NCI-H446 treated with DMSO at 0.1 percent for 48 hours (cell line): ENCODE measurements at regions not wholly inside any gene's neighbourhood (a gene's known extent, or its start where the extent isn't known, plus 50 kb on each side); places are given as distances from the start of the nearest gene placed in this dataset.

Experiments
- DNase-seq: peaks from one replicate; lab custom pipeline; 2025; lab: John Stamatoyannopoulos, UW

DNA sequence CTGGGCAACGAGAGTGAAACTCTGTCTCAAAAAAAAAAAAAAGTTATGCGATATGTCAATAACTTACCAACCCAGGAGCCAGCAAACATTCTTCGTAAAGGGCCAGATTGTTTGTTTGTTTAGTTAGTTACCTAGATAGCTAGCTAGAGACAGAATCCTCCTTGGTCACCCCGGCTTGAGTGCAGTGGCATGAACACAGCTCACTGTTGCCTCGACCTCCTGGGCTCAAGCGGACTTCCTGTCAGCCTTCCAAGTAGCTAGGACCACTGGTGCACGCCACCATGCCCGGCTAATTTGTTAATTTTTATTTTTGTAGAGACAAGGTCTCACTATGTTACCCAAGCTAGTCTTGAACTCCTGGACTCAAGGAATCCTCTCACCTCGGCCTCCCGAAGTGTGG, 113.0 kb downstream of the LITAF start:
- DNase-seq, result no peak

DNA sequence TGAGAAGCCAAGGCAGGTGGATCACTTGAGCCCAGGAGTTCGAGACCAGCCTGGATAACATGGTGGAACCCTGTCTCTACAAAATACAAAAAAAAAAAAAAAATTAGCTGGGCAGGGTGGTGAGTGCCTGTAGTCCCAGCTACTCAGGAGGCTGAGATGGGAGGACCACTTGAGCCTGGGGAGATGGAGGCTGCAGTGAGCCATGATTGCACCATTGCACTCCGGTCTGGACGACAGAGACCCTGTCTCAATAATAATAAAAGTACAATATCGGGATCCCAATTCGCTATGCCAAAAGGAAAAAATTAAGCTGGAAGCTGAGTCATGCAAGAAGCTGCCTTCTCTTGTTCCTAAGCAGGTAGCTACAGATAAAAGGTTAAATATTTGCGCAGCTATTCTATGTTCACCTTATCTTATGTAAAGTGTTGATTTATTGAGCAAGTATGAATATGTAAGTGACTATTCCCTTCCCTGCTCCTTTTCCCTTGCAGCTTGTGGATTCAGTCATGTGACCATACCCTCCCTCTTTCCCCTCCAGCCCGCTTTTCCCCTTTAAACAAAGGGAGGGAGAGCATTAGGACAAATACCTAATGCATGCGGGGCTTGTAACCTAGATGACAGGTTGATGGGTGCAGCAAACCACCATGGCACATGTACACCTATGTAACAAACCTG, 112.0 kb downstream of the LITAF start:
- no peak for DNase-seq

GRCh38 chr16:11475896-11476630, 110.7 kb downstream of the LITAF start:
- DNase-seq, result no peak

GRCh38 chr16:11476676-11477075, 110.0 kb downstream of the LITAF start:
- no peak for DNase-seq

- no peak for DNase-seq
These were observed 108.1 kb downstream of the LITAF start for GRCh38 chr16:11478431-11479119.

GRCh38 chr16:11479916-11480315, 106.8 kb downstream of the LITAF start:
- DNase-seq, result no peak

GRCh38 chr16:11480634-11481033, 106.1 kb downstream of the LITAF start:
- no peak for DNase-seq

DNA sequence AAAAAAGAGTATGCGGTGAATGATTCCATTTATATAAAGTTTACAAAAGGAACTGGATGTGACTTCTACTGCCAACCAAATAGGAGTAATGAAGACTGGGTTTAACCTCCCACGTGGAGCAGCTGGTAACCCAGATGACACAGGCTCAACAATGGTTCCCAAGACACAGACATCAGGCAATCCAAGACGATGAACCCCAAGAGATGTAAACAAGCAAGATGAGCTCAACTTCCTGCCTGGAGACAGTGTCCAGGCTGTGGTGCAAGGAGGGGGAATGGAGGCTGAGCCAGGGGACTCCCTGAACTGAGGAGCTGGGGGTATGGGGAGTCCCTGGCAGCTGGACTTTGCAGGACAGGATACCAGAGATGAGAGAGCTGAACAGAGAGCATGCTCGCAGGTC, 104.7 kb downstream of the LITAF start:
- no peak for DNase-seq

DNA sequence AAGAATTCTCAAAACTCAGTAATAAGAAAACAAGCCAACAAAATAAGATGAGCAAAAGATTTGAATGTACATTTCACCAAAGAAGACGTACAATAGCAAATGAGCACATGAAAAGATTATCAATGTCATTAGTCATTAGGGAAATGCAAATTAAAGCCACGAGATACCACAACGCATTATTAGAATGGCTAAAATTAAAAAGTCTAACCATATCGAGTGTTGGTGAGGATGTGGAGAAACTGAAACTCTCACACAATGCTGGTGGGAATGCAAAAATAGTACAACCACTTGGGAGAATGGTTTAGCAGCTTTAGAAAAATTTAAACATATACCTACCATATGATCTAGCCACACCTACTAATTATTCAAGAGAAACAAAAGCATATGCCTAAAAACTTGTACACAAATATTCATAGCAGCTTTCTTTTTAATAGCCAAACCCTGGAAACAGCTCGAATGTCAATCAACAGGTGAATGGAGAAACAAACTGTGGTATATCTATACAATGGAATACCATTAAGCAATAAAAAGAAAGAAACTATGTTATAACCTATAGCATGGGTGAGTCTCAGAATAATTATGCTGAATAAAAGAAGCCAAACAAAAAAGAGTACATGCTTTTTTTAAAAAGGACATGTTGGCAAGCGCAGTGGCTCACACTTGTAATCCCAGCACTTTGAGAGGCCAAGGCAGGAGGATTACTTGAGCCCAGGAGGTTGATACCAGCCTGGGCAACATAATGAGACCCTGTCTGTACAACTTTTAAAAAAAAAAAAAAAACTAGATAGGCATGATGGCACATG, 103.6 kb downstream of the LITAF start:
- no peak for DNase-seq

GRCh38 chr16:11484691-11485258, 101.9 kb downstream of the LITAF start:
- DNase-seq, result no peak

DNA sequence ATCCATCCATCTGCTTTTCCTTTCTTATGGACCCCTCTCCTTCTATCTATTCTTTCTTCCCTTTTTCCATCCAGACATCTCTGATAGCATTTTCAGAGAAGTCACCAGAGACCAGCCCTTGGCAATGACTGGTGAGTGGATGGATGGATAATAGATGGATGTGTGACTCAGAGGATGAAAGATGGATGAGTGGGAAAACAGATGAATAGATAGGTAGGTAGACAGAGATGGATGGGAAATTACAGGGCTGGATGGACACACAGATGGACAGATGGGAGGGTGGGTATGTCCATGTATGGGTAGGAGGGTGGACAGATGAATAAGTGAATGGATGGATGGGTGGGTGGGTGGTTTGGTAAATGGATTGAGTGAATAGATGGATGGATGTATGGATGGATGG, 101.0 kb downstream of the LITAF start:
- DNase-seq, result no peak

GRCh38 chr16:11487289-11487688, 99.4 kb downstream of the LITAF start:
- DNase-seq, result no peak

DNA sequence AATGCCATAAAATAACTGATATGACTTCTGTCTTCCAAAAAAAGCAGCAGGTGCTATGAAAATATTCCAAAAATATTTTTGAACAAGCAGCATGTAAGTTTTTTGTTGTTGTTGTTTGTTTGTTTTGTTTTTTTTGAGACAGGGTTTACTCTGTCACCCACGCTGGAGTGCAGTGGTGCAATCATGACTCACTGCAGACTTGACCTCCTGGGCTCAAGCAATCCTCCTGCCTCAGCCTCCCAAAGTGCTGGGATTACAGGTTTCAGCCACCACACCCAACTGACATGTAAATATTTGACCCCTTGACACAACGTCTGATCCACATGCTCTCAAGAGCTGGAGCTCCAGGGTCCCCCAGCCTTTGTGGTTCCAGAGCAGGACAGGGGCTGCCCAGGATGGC, 98.4 kb downstream of the LITAF start:
- DNase-seq, result no peak

DNA sequence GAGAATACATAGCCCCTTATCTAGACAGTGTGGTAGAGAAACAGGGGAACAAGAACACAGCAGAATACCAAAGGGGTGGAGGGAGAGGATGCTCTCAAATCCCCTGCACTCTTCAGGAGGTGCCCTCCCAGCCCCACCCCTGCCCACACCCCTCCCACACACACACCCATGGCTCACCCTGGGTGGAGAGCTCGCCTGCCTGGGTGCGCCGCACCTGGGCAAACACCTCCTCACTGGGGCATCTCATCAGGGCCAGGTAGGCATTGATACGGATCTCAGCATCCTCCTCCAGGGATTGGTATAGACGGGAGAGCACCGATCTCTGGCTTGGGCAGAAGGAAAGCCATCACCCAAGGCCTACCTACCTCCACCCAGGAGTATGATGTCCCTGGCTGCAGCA, 95.2 kb downstream of the LITAF start:
- DNase-seq, result no peak

- DNase-seq, result no peak
These were observed 93.8 kb downstream of the LITAF start for GRCh38 chr16:11492808-11493530.

GRCh38 chr16:11493531-11493929, 93.2 kb downstream of the LITAF start:
- DNase-seq, result no peak

DNA sequence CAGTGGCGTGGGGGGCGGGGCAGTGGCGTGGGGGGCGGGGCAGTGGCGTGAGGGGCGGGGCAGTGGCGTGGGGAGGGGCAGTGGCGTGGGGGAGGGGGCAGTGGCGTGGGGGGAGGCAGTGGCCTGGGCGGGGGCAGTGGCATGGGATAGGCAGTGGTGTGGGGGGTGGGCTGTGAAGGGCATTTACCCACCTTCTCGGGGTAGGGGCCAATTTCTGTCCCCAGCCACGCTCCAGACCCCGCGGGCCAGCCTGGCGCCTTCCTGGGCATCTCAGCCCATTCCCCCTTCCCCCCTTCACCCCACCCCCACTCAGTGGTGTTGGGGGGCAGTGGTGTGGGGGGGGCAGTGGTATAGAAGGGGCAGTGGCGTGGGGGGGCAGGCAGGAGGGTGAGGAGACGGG, 92.7 kb downstream of the LITAF start:
- no peak for DNase-seq

DNA sequence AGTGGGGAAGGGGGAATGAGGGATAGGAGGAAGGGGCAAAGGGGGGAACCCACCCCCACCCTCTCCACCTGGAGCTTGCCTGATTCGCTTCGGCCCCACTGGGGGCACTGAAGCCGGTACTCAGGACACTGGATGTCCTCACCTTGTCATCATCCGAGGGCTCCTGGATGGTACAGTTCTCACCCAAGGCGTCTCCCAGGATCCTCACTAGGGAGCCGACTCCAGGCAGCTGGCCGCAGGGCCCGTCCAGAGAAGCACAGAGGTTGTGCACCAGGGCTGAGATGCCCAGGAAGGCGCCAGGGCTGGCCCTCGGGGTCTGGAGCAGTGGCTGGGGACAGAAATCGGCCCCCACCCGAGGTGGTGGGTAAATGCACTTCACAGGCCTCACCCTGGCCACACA, 92.3 kb downstream of the LITAF start:
- no peak for DNase-seq

- DNase-seq, result no peak
These were observed 91.7 kb downstream of the LITAF start for GRCh38 chr16:11495066-11495407.
